ENCODE measurements at regions not wholly inside any gene's neighbourhood (a gene's known extent, or its start where the extent isn't known, plus 50 kb on each side); places are given as distances from the start of the nearest gene placed in this dataset.

DNA sequence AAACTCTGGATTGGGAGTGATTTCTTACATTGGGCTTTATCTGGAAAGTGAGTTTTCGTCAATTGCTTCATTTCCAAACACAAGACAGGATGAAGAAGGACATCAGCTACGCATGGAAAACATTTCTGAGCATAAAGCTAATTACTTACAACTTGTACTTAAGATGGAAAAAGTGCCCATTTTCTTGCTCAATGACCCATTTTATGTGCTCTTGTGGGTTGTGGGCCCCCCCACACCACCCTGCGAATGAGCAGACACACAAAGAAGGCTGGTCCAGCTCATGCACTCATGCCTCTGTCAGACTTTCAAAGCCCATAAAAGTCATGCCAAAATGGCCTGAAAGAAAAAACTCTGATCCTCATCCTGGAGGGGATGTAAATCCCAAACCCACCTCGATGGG, 663.0 kb downstream of the AJAP1 start:
- TF ChIP-seq, protein P1, sequence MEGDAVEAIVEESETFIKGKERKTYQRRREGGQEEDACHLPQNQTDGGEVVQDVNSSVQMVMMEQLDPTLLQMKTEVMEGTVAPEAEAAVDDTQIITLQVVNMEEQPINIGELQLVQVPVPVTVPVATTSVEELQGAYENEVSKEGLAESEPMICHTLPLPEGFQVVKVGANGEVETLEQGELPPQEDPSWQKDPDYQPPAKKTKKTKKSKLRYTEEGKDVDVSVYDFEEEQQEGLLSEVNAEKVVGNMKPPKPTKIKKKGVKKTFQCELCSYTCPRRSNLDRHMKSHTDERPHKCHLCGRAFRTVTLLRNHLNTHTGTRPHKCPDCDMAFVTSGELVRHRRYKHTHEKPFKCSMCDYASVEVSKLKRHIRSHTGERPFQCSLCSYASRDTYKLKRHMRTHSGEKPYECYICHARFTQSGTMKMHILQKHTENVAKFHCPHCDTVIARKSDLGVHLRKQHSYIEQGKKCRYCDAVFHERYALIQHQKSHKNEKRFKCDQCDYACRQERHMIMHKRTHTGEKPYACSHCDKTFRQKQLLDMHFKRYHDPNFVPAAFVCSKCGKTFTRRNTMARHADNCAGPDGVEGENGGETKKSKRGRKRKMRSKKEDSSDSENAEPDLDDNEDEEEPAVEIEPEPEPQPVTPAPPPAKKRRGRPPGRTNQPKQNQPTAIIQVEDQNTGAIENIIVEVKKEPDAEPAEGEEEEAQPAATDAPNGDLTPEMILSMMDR (IDR thresholded peaks at IDR 0.05; ENCODE audit: insufficient read depth, low read depth, low read length, missing control alignments), result no peak
- H3K4me3 ChIP-seq (ENCODE audit: low read depth, low read length), result no peak overlapping the region
- DNase-seq (ENCODE audit: low read depth), result no peak

DNA sequence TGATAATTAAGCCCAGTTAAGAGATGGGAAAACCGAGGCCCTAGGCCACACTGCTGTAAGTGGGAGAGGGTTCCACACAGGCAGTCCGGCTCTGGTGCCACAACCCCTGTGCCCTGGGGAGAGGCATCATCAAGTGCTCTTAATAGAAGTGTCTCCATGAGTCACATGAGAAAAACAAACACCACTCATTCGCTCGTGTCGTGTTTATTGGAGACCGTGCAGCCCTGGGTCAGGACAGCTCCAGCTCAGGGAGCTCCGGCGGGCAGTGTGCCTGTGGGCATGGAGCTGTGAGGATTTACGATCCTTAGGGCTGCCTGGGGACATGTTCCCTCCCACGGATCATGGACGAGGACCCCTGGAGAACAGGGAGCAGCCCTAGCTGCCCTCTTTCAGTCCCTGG, 658.5 kb downstream of the AJAP1 start:
- no peak for DNase-seq (ENCODE audit: low read depth)
- TF ChIP-seq, protein P1 (IDR thresholded peaks at IDR 0.05; ENCODE audit: insufficient read depth, low read depth, low read length, missing control alignments), result no peak
- H3K4me3 ChIP-seq (ENCODE audit: low read depth, low read length), result no peak overlapping the region

DNA sequence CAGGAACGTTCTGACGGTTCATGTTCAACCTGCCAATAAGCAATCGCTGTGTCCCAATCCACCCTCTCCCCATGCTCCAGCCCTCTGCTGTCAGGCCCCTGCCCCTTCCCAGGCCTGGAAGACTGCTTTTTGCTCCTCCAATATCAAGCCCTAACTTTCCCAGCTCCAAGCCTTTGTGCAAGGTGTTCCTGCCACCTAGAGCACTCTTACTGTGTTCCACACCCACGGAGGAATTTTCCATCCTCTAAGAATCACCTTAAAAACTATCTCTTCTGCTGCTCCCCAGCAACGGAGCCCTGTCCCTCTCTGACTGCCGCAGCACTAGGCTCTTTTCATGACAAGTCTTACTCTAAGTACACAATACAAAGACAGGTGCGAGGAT, 657.9 kb downstream of the AJAP1 start:
- no peak for DNase-seq (ENCODE audit: low read depth)
- no peak overlapping the region for H3K4me3 ChIP-seq (ENCODE audit: low read depth, low read length)

DNA sequence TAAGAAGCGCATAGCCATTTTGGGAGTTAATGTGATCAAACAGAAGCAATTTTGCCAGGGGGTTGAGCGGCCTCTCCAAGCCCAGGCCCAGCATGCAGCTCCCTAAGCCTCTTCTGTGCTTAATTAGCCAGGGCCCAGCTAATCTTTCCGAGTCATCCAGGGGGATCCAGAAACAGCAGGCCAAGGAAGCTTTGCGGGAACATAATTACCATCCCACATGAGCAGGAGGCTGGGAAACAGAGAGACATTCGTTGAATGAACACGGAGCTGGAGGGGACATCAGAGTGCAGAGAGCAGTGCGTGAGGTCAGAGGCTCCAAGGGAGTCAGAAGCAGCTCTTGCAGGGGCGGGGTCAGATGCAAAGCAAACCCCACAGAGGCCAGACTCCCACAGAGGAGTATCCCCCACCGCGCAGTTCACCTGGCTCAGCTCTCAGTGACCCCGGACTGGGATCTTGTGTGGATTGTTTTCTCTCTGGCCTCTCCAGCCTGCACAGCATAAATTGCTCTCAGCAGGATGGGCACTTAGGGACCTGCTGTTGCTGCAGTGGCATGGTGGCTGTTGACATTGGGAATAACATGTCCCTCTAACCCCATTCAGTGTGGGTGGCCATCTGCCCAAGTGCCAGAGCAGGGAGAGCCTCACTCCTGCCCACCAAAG, 657.4 kb downstream of the AJAP1 start:
- TF ChIP-seq, protein P1 (IDR thresholded peaks at IDR 0.05; ENCODE audit: insufficient read depth, low read depth, low read length, missing control alignments), result no peak
- H3K4me3 ChIP-seq (ENCODE audit: low read depth, low read length), result no peak overlapping the region
- no peak for DNase-seq (ENCODE audit: low read depth)

More for the DNA sequence above, 657.9 kb downstream of the AJAP1 start:
- TF ChIP-seq, protein P1 (IDR thresholded peaks at IDR 0.05; ENCODE audit: insufficient read depth, low read depth, low read length, missing control alignments), result no peak

DNA sequence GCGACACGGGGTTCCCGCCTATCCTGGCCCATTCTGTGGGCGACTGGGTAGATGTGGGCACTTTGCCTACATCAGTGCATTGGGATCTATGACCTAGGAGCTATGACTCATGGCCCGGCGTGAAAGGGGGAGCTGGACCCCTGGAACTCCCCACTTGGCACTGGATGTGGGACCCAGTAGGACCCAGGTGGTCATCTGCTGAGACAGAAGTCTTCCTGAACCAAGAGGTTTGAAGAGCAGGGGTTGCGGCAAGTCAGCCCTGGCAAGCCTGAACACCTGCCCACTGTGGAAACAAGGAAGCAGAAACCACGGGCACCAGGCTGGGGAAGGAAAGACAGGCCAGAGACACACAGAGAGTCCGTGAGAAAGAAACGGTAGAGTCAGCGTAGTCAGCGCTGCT, 656.7 kb downstream of the AJAP1 start:
- H3K4me3 ChIP-seq (ENCODE audit: low read depth, low read length), result no peak overlapping the region
- TF ChIP-seq, protein P1 (IDR thresholded peaks at IDR 0.05; ENCODE audit: insufficient read depth, low read depth, low read length, missing control alignments), result no peak
- DNase-seq (ENCODE audit: low read depth), result no peak

DNA sequence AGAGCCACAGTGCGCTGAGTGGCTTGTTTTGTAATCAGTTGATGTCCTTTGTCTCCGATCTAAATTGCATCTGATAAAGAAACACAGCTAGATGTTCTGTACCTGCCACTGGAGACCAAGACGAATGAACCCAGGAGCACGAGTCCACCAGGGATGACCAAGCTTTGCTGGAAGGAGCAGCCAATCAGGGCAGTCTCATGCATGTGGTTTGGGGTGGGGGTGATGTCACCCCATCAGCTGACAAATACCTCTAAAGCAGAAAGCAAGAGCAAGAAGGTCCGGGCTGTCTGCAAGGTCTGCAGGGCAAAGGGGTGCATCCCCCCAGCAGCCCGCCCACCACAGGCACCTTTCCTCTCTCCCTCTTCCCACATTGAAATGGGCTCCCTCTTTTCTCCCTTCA, 653.8 kb downstream of the AJAP1 start:
- DNase-seq (ENCODE audit: low read depth), result no peak
- H3K4me3 ChIP-seq (ENCODE audit: low read depth, low read length), result no peak overlapping the region
- TF ChIP-seq, protein P1 (IDR thresholded peaks at IDR 0.05; ENCODE audit: insufficient read depth, low read depth, low read length, missing control alignments), result no peak

DNA sequence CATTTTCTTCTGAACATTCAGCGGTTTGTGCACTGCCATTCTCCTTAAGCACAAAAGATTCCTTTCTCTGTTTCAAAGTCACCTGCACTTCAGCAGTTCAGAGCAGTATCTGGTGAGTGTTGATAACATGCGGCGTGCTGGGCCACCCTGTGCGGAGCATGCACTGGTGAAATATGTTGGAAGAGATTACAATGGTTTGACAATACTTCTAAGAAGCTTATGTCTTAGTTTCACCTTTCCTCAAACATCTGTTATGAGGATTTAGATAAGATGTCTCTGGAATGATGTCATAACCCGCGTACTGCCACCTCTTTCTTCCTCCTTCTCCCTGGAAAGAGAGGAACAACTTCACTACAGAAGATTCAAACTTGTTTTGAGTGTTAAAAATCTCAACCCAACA, 650.3 kb downstream of the AJAP1 start:
- TF ChIP-seq, protein P1 (IDR thresholded peaks at IDR 0.05; ENCODE audit: insufficient read depth, low read depth, low read length, missing control alignments), result no peak
- no peak for DNase-seq (ENCODE audit: low read depth)
- H3K4me3 ChIP-seq (ENCODE audit: low read depth, low read length), result no peak overlapping the region

Data from GM12865 (cell line).